A673 (cell line): ENCODE measurements at regions not wholly inside any gene's neighbourhood (a gene's known extent, or its start where the extent isn't known, plus 50 kb on each side); places are given as distances from the start of the nearest gene placed in this dataset.

Experiments used
- BruUV-seq: library from RNA; stranded (reverse); fragments of 400-500 nt; replicated peaks from 2 replicates; lab custom pipeline; 2021; lab: Mats Ljungman, UMichigan
- CTCF ChIA-PET: fragments of 300-600 bp; sonication (Branson Sonifier 250); formaldehyde crosslinking; loops from one replicate; lab custom pipeline; 2022; ENCODE audit warnings: antibody characterized with exemption; lab: Charles Lee
- POLR2A ChIA-PET: fragments of 300-600 bp; sonication (Branson Sonifier 250); formaldehyde crosslinking; loops from one replicate; lab custom pipeline; 2022; ENCODE audit warnings: antibody characterized with exemption; ENCODE audit not compliant: low non-redundant PET; lab: Charles Lee
- DNase-seq: peaks from one replicate; pipeline ENCODE4 v3.0.0-alpha.2; 2015; ENCODE audit warnings: low spot score
- H3K27ac ChIP-seq: fragments of 200-600 bp; sonication (generic); 2 replicates; pipeline ENCODE4 v1.5.1; 2016; ENCODE audit warnings: mixed run types, low read depth, mild to moderate bottlenecking, mixed read lengths, antibody characterized with exemption, low read length; ENCODE audit not compliant: poor library complexity, severe bottlenecking
- H3K27me3 ChIP-seq: fragments of 200-600 bp; sonication (generic); replicated peaks from 2 replicates; pipeline ENCODE4 v1.6.1; 2017; ENCODE audit warnings: mixed run types, low read depth, mild to moderate bottlenecking, mixed read lengths, antibody characterized with exemption, low read length; ENCODE audit not compliant: insufficient read depth, poor library complexity
- H3K36me3 ChIP-seq: fragments of 200-600 bp; sonication (generic); 2 replicates; pipeline ENCODE4 v1.6.1; 2016; ENCODE audit warnings: mixed run types, mild to moderate bottlenecking, mixed read lengths, antibody characterized with exemption, low read length; ENCODE audit not compliant: insufficient read depth, poor library complexity, severe bottlenecking
- H3K4me1 ChIP-seq: fragments of 200-600 bp; sonication (generic); 2 replicates; pipeline ENCODE4 v1.6.1; 2017; ENCODE audit warnings: mixed run types, mild to moderate bottlenecking, mixed read lengths, antibody characterized with exemption, low read length; ENCODE audit not compliant: insufficient read depth, poor library complexity, severe bottlenecking
- H3K4me3 ChIP-seq: fragments of 200-600 bp; sonication (generic); 2 replicates; pipeline ENCODE4 v1.5.1; 2016; ENCODE audit warnings: low read depth, mixed run types, mild to moderate bottlenecking, mixed read lengths, low read length; ENCODE audit not compliant: poor library complexity, severe bottlenecking
- H3K9me3 ChIP-seq: fragments of 200-600 bp; sonication (generic); 2 replicates; pipeline ENCODE4 v1.6.1; 2016; ENCODE audit warnings: mixed run types, low read depth, mild to moderate bottlenecking, mixed read lengths, antibody characterized with exemption, low read length; ENCODE audit not compliant: poor library complexity, severe bottlenecking
- EZH2 ChIP-seq: fragments of 200-600 bp; sonication (generic); IDR thresholded peaks from 2 replicates; pipeline ENCODE4 v1.6.1; 2017; ENCODE audit warnings: borderline replicate concordance, low read depth, mild to moderate bottlenecking, mixed read lengths, antibody characterized with exemption, low read length; ENCODE audit not compliant: poor library complexity, severe bottlenecking
- intact Hi-C: fragments of 100-400 bp; cut with micrococcal nuclease; formaldehyde crosslinking; loops from one replicate; pipeline ENCODE4 v1.10.0; 2022; ENCODE audit not compliant: unreplicated experiment
- TF ChIP-seq, protein P1 (sequence below): fragments of 300-800, 200-600 bp; sonication (generic); conservative IDR thresholded peaks from 2 replicates; pipeline ENCODE4 v1.5.1; 2017; ENCODE audit warnings: low read depth, mild to moderate bottlenecking, antibody characterized with exemption, low read length, moderate library complexity, mixed read lengths

DNA sequence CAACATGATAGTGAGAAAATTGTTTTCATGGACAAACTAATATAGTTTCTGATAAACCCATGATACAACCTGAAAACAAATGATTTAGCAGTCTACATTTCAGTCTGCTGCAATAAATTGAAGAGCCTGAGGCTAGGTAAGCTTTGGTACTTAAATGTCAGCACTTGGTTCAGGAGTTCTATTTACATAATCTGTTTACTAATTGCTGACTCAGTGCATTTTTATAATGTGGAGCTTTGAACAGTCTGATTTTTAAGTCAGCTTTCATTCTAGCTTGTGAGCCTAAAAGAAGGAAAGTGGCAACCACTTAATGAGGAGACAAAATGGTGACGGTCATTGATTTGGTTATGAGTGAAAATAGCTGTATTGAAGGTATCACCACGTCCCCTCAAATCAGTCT lies 488.6 kb downstream of the CPS1 start:
- no peak overlapping the region for H3K4me3 ChIP-seq
- no peaks in the 10 kb centered on the region for H3K27me3 ChIP-seq
- no TSS peak for BruUV-seq
- peaks cover 6% of the 10 kb centered on the region for H3K4me1 ChIP-seq
- TF ChIP-seq EZH2 = no peak
- TF ChIP-seq, protein P1, sequence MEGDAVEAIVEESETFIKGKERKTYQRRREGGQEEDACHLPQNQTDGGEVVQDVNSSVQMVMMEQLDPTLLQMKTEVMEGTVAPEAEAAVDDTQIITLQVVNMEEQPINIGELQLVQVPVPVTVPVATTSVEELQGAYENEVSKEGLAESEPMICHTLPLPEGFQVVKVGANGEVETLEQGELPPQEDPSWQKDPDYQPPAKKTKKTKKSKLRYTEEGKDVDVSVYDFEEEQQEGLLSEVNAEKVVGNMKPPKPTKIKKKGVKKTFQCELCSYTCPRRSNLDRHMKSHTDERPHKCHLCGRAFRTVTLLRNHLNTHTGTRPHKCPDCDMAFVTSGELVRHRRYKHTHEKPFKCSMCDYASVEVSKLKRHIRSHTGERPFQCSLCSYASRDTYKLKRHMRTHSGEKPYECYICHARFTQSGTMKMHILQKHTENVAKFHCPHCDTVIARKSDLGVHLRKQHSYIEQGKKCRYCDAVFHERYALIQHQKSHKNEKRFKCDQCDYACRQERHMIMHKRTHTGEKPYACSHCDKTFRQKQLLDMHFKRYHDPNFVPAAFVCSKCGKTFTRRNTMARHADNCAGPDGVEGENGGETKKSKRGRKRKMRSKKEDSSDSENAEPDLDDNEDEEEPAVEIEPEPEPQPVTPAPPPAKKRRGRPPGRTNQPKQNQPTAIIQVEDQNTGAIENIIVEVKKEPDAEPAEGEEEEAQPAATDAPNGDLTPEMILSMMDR = no peak
- intact Hi-C loops = no loop called here
- ChIA-PET POLR2A (no interaction called here), CTCF (no interaction called here)
- DNase-seq = peak; percentile 10
- H3K9me3 ChIP-seq = no peaks in the 10 kb centered on the region
- H3K36me3 ChIP-seq = no peaks in the 10 kb centered on the region
- H3K27ac ChIP-seq = no peak overlapping the region

DNA sequence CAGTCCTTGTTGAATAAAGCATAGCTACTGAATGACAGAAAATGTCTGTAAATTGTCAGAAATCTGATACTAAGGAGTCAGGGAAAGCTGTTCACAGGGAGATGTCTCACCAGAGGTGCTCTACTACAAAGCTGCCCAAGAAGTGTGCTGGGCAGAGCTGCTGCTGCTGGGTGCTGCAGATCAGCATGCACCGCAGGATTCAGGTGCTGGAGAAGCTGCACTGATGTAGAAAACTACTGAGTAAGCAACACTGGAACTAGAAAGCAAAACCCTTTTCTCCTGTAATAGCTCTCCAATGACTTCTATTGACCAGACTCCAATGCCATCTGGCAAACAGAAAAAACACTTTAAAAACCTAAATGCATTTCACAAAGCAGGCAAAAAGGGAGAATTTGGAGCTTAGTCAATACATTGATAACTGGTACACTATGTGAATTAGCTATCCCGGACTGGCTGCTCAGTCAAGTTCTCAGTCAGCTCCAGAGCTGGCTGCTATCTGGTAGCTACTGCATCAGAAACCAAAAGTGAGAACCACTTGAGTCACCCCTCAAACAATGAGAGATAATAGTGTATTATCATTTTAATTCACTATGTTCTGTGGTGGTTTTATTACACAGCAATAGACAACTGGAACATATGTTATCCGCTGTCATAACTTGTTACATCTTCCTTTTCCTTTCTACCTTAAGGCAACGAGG lies 493.1 kb downstream of the CPS1 start:
- Histone ChIP-seq H3K27ac (no peak overlapping the region), H3K36me3 (no peaks in the 10 kb centered on the region), H3K4me1 (peaks cover 6% of the 10 kb centered on the region), H3K9me3 (no peaks in the 10 kb centered on the region), H3K27me3 (no peaks in the 10 kb centered on the region), H3K4me3 (no peak overlapping the region)
- no peak for TF ChIP-seq EZH2
- TF ChIP-seq, protein P1 = no peak
- ChIA-PET POLR2A (no interaction called here), CTCF (no interaction called here)
- BruUV-seq = no TSS peak
- intact Hi-C loops = no loop called here
- no peak for DNase-seq

DNA sequence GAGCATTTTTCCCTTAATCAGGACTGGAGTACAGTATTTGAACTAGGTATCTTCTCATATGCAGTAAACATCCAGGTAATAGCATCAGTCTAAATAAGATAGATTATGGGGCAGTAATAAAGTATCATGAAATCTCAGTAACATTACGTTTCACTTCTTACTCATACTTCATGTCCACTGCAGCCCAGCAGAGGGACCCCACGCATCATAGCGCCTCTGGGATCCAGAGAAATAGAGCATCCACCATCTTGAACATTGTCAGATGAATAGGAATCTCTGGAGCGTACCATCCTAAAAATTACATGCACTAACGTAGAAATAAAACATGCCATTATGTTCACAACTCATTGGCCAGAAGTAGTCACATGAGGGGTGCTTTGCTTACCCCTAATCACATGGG lies 499.0 kb downstream of the CPS1 start:
- Histone ChIP-seq H3K9me3 (no peaks in the 10 kb centered on the region), H3K27ac (no peak overlapping the region), H3K4me3 (no peak overlapping the region), H3K4me1 (no peaks in the 10 kb centered on the region), H3K36me3 (no peaks in the 10 kb centered on the region), H3K27me3 (no peaks in the 10 kb centered on the region)
- no peak for TF ChIP-seq EZH2
- TF ChIP-seq, protein P1 = peak; percentile 61
- CTCF ChIA-PET = no interaction called here
- POLR2A ChIA-PET = no interaction called here
- intact Hi-C loops = no loop called here
- peak; percentile 63 for DNase-seq
- no TSS peak for BruUV-seq
